ENCODE measurements at regions not wholly inside any gene's neighbourhood (a gene's known extent, or its start where the extent isn't known, plus 50 kb on each side); places are given as distances from the start of the nearest gene placed in this dataset.
"Not testable (repeated sequence)": the region's sequence is repeated elsewhere in the genome, so short reads cannot be mapped to it uniquely, and the experiment has no call there.

DNA sequence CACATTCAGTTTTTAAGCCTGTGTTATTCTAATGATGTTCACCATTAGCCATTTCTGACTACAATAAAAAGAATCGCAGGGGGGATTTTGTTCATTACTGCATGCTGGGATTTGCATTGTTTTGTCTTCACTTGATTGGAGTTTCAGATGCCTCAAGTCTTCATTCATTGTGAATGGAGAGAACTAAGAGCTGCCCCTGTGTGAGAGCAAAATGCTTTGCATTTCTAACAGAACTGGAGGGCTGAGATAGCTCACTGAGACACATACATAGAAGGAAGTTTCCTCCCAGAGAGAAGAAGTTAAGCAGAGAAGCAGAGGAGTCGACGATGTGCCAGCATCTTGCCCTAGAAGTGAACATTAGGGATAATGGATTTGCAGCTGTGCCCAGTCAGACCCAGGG is 113.5 kb upstream of the GATB start:
- DNase-seq = no peak

DNA sequence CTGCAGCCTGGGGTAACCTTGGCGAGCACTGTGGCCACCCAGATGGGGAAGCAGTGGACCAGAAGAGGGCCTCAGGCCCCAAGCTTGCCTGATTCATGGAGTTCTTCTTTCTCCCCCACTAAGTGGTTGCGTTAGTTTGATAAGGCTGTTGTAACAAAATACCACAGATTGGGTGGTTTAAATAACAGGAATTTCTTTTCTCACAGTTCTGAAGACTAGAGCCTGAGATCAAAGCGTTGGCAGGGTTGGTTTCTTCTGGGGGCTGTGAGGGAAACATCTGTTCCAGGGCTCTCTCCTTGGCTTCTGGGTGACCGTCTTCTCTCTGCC is 105.7 kb upstream of the GATB start:
- no peak for DNase-seq

DNA sequence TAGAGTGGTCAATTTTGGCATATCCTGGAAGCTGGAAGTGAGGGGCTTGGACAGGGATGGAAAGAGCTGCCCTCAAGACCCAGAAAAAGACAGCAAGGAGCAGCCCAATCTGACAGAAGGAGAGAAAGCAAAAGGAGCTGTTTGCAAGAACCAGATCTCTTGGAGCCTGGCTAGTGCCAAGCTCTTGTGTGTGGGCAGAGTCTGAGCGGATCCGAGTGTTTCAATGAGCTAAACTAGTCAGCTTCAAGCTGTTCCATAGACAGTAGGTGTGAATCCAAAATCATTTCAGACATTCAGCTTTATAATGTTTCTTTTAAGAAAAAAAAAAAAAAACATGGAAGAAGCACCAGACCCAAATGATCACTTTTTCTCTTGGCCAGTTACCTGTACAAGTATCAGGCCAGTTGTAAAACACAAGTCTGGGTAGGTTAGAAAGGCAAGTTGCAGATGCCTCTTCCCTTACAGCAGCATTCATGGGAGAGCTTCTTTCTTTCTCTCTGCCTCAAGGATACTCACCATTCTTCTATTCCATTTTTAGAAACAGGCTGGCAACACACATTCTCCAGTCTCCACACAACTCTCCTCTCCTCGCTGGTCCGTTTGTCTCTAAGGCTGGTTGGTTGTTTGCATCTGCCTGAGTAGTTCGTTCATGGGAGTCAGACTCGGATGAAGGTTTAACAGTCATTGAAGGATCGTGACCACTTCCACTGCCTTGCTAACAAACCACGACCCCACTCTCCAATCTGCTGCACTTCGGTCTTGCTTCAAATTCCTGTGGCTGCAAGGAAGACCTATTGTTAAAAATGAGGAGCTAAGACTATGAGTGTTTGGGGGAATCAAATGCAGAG is 105.2 kb upstream of the GATB start:
- no peak for DNase-seq

DNA sequence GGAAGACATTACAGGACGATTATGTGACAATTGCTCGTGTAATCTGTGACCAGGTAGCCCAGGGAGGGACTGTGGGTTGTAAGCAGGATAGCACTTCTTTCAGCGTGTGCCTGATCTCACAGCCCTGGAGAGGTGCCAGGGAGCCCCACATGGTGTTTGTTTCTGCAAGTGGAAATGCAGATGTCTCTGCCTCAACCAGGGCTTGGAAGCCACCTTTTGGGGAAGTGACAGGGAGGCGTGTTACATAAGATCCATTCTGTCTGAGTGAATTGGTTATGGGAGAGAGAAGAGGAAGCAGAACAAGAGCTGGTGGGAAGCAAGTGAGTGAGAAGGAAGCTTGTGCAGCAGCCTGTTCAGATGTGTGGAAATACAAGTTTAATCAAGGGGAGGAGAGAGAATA is 104.5 kb upstream of the GATB start:
- DNase-seq = peak; percentile 23 to 51

DNA sequence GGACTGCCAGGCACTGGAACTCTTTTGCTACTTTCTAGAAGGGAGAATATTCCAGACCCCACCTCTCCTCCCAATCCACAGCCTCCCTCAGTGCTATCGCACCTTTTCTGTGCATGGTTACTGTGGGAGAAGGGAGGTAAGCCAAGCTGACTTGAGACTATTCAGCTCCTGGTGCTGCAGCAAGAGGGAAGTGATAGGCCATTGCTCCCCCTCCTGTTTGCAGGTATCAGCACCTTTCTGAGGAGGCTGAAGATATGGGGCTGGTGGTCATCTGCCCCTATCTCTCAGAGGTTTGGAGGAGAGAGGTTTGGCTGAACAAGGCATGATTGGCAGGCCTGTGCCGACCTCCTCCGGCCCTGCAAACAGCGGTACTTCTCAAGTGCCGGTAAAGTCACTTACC is 103.3 kb upstream of the GATB start:
- DNase-seq = no peak

DNA sequence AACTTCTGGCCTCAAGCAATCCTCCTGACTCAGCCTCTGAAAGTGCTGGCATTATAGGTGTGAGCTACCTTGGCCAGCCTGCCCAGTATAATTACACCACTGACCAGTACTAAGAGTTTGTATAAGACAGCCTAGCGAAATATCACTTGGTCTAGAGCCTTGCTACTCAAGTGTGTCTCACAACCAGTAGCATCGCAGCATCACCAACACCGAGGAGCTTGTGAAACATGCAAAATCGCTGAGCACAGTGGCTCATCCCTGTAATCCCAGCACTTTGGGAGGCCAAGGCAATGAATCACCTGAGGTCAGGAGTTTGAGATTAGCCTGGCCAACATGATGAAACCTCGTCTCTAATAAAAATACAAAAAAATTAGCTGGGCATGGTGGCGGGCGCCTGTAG is 102.0 kb upstream of the GATB start:
- no peak for DNase-seq

DNA sequence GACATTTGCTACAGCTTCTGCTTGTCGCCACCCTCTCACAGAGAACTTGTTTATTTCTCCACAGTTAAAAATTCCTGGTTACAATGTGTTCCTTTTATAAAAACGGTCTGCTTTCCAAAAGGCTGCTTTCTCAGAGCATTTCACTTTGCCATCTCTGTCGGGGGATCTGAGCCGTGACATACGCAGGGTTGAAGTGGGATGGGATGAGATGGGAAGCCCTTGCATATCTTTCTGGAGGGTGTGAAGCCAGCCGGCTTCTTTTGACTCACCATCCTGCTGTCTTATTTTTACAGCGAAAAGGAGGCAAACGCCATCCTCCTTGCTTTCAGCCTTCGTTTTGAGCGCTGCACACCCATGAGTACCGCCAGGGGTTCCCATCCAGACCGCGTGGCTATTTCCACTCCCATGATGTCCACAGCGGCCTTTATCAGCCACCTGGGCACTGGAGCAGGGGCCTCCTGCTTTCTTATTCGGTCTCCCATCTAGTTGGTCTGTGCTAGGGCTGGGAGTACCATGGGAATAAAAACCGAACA is 99.8 kb upstream of the GATB start:
- no peak for DNase-seq

DNA sequence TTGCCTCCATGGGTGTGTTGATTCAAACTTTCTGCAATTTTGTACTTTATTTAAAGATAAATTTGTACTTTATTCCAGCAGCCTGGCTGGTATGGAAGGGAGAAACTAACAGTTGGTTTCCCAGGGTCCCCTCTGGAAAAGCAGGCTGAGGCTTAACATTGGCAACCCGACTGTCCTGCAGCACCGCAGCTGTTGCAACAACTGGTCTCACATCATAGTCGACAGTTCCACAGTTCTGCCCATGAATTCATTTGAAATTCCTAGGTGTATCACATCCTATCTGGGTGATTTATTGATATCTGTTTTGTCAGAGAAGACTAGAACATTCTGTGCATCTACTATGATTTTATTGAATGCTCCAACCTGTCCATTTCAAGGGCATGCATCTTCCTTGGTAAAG is 98.8 kb upstream of the GATB start:
- DNase-seq = no peak

DNA sequence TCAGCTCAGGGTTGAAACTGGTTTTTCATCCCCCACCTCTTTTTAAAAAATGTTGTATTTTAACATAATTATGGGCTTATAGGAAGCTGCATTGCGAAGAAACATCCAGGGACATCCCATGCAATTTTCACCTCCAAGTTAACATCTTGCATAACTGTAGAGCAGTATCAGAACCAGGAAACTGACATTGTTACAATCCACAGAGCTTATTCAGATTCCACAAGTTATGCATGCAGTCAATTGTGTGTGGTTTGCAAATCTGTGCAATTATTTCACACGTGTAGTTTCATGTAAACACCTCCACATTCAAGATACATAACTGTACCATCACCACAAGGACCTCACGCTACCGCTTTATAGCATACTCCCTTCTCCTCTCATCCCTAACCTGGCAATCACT is 97.5 kb upstream of the GATB start:
- DNase-seq = no peak

DNA sequence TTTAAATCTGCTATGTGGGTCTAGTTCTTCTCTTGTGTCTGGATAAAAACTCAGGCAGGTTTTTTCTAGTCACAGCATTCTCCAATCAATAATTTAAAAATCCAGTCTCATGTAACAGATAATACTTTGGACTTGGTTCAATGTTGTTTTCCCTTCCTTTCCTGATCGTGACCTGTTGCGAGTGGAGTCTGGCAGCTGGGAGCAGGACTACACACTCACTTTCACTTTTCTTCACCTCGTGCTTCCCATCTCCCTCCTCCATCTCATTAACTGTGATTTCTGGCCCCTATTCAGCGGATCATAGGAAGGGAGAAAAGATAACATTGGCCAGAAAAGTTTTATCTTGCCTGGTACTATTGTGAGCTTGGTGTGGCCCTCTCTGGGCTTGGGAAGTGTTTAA is 96.6 kb upstream of the GATB start:
- no peak for DNase-seq

DNA sequence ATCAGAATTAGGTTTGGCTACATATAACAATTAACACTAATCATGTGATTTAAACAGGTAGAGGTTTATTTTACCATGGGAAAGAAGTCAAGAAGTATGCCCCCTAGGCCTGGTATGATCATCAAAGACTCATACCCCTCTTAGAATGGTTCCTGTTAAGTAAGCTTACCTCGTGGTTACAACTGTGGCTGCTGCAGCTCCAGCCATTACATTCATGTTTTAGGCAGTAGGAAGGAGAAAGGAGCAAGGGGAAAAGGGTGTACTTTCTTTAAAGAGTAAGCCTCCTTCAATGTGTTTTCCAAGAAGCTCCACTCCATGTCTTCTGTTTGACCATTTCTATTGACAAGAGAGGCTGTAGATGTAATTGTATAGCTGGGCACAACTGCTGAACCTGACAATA is 94.9 kb upstream of the GATB start:
- no peak for DNase-seq

DNA sequence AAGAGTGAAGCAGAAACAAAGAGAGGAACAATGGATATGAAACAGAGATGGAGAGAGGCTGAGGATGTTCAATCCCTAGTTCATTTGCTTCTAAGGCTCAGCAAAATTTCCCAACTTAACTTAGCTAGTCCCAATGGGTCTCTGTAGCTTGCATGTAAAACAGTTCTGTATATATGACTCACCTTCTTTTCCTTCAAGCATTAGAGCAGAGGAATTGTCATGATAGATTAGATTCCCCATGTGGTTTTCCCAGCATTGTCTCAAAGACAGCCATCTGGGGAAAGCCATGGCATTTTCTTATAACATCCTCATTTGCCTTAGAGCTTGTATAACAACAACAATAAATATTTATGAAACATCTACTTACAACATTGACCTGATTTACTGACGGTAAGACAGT is 93.9 kb upstream of the GATB start:
- DNase-seq = no peak

DNA sequence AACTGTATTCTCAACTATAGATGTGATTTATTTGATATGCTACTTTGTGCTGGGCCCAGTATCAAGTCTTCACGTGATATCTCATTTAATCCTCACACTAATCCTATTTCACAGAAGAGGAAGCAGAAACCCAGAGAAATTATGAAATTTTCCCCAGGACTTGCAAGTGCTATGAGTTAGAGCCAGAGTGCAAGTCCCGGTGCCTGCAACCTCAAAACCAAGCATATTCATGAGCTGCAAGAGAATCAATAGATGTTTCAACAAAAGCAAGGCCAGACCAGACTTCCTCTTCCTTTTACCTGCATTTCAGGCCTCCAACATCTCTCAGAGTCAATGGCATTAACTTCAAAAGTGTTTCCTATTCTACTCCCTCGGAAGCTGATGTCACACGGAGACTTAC is 92.2 kb upstream of the GATB start:
- DNase-seq = no peak

DNA sequence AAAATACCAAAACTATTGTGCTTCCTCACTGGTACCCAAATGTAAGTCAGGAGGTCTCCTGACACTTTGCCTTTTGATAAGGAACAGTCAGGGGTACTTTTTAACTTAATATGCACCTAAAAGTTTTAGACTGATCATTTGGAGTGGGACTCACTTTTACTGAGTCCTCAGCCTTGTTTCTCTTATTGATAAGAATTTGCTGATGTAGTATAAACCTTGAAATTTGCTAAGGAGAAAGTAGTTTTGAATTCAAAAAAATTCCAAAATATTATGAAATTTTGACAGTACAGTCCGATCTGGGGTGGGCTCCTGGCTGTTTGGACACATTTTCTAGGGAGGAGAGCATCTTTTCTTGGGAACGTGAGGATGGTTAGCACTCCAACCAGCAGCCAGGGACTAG is 91.4 kb upstream of the GATB start:
- no peak for DNase-seq

DNA sequence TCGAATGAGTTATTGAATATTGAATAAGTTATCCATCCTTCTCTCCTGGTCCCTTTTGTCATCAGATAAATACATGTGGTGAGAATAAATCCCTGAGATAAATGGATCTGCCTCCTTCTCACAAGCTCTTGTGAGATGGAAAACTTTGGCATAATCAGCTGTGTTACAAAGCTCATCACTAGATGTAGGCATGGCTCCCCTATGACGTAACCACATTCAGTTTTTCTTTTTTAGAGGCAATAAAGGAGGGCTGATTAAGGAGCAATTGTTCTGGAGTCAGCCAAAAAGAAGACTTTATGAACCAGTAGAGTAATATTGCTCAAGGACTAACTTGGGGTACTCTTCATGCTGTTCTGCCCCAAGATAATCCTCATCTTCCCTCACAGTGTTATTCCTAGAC is 90.5 kb upstream of the GATB start:
- no peak for DNase-seq

DNA sequence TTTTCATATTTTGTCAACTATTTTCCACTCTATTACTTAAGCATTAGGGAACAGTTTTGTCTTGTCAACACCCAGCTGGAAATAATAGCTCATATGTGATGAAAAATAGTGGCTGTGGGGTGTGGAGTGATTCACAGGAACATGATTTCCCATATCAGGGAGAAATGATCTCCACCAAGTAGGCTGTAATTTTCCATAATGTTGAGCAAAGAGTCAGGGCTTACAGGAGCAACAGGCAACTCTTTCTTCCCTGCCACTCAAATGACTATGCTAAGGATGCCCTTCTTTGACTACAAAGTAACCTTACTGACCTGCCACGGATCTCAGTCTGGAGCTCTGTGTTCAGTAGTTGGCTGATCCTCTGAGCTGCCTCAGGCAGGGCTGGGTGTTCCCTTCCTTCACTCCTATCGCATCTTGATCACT is 90.0 kb upstream of the GATB start:
- no peak for DNase-seq

DNA sequence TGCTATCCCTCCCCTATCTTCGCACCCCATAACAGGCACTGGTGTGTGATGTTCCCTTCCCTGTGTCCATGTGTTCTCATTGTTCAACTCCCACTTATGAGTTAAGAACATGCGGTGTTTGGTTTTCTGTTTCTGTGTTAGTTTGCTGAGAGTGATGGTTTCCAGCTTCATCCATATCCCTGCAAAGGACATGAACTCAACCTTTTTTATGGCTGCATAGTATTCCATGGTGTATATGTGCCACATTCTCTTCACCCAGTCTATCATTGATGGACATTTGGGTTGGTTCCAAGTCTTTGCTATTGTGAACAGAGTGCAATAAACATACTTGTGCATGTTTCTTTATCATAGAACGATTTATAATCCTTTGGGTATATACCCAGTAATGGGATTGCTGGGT is 84.7 kb upstream of the GATB start:
- not testable (repeated sequence) for DNase-seq

DNA sequence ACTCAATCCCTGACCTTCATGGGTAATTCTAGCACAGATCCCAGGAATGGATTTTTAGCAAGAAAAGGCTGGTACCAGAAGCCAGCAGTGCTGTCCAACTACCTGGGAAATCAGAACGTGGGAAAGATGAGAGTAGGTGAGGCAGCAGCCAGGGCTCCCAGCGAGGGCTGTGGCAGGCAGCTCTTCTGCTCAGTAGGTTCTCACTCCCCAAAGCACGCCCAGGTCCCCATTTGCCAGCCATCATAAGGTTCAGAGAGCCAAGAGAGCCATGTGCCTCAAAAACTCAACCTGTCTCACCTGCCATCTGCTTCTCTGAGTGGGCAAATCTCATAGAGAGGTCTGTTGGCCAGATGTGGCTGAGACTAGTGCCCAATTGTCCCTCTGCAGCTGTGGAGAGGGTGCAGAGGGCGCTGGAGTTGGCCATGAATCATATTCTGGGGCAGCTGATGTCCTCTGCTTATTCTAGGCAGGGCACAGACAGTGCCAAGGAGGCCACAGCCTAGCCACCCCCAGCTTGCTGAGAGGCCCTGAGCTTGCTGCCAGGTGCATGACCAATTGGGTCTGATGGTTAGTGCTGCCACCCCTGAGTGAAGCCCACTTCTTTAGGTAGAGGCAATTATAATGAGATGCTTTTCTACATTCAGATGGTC is 81.7 kb upstream of the GATB start:
- DNase-seq = no peak

DNA sequence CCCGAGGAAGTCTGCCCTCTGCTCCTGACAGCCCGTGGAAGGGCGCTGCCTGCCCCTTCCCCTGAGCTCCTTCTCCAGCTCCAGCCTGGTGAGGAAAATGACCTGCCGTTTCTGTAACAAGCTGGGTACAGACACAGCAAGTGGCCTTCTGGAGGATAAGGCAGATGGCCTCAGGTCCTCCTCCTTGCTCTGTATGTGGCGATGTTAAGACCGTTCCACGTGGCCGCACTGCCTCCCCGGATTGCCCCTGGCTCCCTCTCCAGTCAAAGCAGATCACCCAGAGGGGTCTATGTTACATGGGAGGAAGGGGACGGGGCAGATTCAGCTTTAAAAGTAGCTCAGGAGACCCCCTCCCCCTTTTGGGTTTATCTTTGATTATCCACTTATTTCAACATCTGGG is 80.3 kb upstream of the GATB start:
- DNase-seq = no peak

DNA sequence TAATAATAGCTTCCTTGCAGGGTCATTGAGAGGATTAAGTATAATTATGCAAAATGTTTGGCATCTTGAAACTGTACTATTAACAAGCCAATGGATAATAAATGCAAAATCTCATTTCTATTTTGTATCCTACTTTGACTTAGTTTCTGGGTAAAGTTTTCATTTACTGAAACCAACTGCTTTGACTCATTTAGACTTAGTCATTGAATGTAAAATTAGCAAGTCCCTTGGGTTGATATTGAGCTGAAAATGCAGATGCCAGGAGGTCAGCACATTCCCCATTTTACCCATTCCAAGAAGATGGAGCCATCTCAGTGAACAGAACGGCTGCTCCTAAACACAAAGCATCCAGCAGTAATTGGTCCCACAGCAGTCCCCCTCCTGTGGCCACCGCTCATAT is 74.7 kb upstream of the GATB start:
- DNase-seq = no peak

DNA sequence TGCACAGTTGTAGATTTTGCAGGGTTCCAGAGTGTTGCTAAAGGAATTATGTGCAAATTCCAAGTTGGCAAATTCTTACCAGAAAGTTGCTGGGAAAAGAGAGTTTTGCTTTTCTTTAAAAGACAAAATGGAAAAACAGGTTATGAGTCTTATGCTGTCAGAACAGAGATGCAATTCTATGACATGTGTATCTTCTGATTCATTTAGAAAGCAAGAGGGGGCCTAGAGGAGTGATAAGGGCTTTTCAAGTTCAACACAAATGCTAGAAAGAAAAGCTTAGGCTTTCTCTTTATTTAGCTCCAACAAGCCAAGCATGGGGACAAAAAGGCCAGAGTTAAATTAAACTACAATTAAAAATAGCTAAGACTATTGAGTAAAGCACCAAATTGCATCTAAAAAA is 72.4 kb upstream of the GATB start:
- DNase-seq = no peak

DNA sequence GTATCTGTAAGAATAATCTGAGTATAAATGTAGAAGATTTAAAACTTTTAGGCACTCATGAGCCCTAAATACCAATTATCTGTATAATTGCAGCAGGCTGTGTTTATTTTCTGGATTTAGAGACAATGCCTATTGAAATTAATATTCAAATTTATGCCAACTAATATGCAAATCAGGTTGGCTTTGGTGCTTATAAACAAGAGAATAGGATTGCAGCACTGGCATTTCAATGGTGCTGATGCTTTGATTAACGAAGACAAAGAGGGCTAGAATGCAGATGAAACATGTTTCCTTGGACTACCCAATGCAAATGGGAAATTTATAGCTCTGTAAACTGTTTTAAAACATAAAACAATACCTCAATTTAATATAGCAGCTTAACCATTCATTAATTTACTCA is 70.7 kb upstream of the GATB start:
- DNase-seq = no peak

DNA sequence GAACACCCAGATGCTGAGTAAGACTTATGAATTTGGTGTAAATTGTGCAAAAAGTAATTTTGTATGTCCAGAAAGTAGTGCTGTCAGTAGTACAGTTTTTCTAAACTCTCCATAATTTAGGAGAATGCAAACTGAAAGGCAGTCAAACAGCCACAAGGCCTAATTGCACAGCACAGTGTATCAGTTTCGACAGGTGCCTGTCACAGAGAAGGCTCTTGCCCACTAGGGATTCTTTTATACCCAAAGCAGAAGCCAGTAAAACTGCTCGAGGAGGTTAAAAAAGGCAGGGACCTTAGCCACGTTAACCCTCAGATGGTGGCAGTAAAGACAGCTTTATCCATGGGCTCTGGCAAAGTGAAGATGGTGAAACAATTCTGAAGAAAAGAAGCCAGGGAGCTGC is 69.4 kb upstream of the GATB start:
- no peak for DNase-seq

DNA sequence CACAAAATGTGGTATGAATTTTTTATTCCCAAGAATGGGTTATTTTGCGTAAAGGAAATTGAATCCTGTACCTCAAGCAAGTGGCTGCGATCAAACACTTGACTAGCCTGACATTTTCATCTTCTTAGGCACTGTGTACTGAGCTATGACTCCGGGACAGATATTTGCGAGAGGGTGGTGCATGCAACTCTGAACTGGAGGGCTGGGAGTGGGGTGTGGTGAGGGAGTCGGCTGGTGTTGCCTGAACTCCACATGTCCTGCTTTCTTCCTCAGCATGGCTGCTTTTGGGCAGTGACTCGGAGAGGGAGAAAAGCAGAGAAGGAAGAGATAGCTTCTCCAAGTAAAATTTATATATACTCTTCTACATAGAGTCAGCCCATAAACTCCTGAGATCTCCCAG is 68.5 kb upstream of the GATB start:
- DNase-seq = no peak

DNA sequence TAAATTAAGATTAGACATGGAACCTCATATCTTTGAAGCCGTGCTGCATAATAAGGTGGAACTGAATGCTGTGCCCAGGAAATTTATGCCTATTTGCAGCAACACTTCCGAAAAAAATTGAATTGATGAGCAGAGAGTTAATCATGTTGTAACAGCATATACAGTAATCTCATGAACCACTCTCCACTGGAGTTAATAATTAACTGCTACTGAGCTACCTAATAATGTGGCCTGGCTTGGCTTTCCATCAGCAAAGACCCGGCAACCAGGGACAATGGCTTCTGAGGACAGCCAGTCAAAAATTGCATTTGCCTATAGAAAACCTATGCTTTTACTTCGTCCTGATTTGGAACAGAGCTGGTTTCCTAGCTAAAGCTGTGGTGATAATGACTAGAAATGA is 63.8 kb upstream of the GATB start:
- no peak for DNase-seq
